ENCODE measurements at regions not wholly inside any gene's neighbourhood (a gene's known extent, or its start where the extent isn't known, plus 50 kb on each side); places are given as distances from the start of the nearest gene placed in this dataset.

DNA sequence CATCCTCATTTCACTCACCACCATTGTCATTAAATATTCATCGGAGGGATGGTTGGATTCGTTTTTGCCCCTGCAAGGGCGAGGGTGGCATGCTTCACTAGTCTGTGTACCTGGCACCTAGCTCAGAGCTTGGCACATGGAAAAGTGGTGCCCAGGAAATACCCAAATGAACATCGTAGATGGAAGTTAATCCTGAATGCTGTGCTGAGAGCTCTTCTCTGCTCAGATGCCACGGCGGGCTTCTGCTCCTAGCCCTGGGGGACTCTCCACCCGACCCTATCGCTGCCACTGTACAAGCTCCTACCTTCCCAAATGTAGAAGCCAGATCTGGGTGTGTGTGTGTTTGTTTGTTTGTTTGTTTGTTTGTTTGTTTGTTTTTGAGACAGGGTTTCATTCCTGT is 113.0 kb upstream of the ZNF507 start:
- no peak for DNase-seq
- TF ChIP-seq, protein P1, sequence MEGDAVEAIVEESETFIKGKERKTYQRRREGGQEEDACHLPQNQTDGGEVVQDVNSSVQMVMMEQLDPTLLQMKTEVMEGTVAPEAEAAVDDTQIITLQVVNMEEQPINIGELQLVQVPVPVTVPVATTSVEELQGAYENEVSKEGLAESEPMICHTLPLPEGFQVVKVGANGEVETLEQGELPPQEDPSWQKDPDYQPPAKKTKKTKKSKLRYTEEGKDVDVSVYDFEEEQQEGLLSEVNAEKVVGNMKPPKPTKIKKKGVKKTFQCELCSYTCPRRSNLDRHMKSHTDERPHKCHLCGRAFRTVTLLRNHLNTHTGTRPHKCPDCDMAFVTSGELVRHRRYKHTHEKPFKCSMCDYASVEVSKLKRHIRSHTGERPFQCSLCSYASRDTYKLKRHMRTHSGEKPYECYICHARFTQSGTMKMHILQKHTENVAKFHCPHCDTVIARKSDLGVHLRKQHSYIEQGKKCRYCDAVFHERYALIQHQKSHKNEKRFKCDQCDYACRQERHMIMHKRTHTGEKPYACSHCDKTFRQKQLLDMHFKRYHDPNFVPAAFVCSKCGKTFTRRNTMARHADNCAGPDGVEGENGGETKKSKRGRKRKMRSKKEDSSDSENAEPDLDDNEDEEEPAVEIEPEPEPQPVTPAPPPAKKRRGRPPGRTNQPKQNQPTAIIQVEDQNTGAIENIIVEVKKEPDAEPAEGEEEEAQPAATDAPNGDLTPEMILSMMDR (IDR thresholded peaks at IDR 0.05) = no peak
- Mint-ChIP-seq H3K36me3 (ENCODE audit: low read depth) (no peaks in the 10 kb centered on the region), H3K27me3 (ENCODE audit: low read depth, poor library complexity) (peaks cover 38% of the 10 kb centered on the region), H3K27ac (no peak overlapping the region), H3K9me3 (peaks cover 4% of the 10 kb centered on the region), H3K4me3 (no peak overlapping the region), H3K4me1 (peaks cover 5% of the 10 kb centered on the region)

DNA sequence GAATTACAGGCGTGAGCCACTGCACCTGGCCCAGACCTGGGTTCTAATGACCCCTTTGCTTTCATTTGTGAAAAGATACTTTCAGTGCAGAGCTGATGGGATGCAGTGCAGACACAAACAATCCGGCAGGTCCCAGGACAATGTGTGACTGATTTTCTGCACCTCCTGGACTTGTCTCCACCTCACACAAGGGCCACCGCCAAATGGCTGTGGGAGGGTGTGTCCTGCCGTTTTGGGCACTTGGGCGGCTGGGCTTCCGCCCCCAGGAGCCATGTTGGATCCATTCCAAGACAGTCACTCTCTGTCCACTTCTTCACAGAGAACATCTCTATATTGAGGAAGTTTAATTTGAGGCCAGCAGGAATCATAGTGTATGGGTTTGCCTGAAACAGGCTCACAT is 112.3 kb upstream of the ZNF507 start:
- Mint-ChIP-seq H3K36me3 (ENCODE audit: low read depth) (no peaks in the 10 kb centered on the region), H3K27ac (no peak overlapping the region), H3K27me3 (ENCODE audit: low read depth, poor library complexity) (peaks cover 35% of the 10 kb centered on the region), H3K4me1 (peaks cover 6% of the 10 kb centered on the region), H3K9me3 (peaks cover 9% of the 10 kb centered on the region), H3K4me3 (no peak overlapping the region)
- no peak for DNase-seq
- TF ChIP-seq, protein P1 (IDR thresholded peaks at IDR 0.05) = no peak

GRCh38 chr19:32233885-32234284 is 111.5 kb upstream of the ZNF507 start:
- no peak for DNase-seq
- TF ChIP-seq, protein P1 (IDR thresholded peaks at IDR 0.05) = no peak
- Mint-ChIP-seq H3K27me3 (ENCODE audit: low read depth, poor library complexity) (peaks cover 29% of the 10 kb centered on the region), H3K4me3 (no peak overlapping the region), H3K4me1 (peaks cover 6% of the 10 kb centered on the region), H3K27ac (no peak overlapping the region), H3K9me3 (peaks cover 9% of the 10 kb centered on the region), H3K36me3 (ENCODE audit: low read depth) (no peaks in the 10 kb centered on the region)

DNA sequence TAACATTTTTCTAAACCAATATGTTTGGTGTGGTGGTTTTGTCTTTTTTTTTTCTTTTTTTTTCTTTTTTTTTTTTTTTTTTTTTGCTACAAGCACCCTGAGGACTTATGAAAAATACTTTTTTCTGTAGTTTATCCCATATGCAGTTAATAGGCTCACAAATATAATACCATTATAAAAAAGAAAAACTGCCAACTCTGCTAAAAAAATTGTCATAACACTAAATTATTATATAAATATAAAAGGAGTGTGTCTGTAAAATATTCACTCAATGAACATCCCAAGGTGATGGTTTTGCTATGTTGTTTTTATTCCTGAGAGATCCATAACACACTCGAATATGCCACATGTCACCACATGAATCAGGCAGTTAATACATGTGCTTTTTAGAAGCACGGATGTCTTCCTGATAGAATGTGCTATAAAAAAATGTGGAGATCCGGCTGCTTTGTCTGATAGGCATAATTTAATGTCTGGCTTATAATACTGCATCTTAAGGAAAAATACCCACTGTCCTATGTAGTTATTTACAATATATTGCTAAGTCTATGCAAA is 110.7 kb upstream of the ZNF507 start:
- TF ChIP-seq, protein P1 (IDR thresholded peaks at IDR 0.05) = no peak
- Mint-ChIP-seq H3K9me3 (peaks cover 13% of the 10 kb centered on the region), H3K4me1 (peaks cover 6% of the 10 kb centered on the region), H3K36me3 (ENCODE audit: low read depth) (no peaks in the 10 kb centered on the region), H3K4me3 (no peak overlapping the region), H3K27me3 (ENCODE audit: low read depth, poor library complexity) (peaks cover 26% of the 10 kb centered on the region), H3K27ac (no peak overlapping the region)
- DNase-seq = no peak

DNA sequence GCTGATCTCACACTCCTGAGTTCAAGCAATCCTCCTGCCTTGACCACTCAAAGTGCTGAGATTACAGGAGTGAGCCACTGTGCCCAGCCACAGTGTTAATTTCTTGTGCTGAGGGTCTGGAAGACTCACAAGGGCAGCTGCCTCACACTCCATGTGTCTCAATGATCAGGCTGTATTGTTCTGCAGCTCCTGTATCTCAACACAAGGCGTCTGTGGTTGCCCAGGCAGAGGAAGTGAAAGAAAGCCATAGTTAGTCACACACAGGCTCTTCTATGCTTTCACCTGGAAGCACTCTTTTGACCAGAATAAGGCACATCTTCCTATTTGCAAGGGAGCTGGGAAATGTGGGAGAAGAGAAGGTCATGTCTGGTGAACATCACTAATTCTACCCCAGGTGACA is 107.3 kb upstream of the ZNF507 start:
- H3K4me3 Mint-ChIP-seq = no peak overlapping the region
- TF ChIP-seq, protein P1 (IDR thresholded peaks at IDR 0.05) = no peak

GRCh38 chr19:32240316-32240715 is 105.1 kb upstream of the ZNF507 start:
- TF ChIP-seq, protein P1 (IDR thresholded peaks at IDR 0.05) = no peak
- H3K27me3 Mint-ChIP-seq (ENCODE audit: low read depth, poor library complexity) = peaks cover 10% of the 10 kb centered on the region
- peaks cover 13% of the 10 kb centered on the region for H3K9me3 Mint-ChIP-seq
- peaks cover 6% of the 10 kb centered on the region for H3K4me1 Mint-ChIP-seq
- H3K4me3 Mint-ChIP-seq = no peak overlapping the region
- H3K36me3 Mint-ChIP-seq (ENCODE audit: low read depth) = no peaks in the 10 kb centered on the region
- H3K27ac Mint-ChIP-seq = no peak overlapping the region
- no peak for DNase-seq

More for the DNA sequence above, 107.3 kb upstream of the ZNF507 start:
- peaks cover 11% of the 10 kb centered on the region for H3K27me3 Mint-ChIP-seq (ENCODE audit: low read depth, poor library complexity)
- H3K9me3 Mint-ChIP-seq = peaks cover 13% of the 10 kb centered on the region
- peaks cover 6% of the 10 kb centered on the region for H3K4me1 Mint-ChIP-seq
- no peaks in the 10 kb centered on the region for H3K36me3 Mint-ChIP-seq (ENCODE audit: low read depth)
- H3K27ac Mint-ChIP-seq = no peak overlapping the region
- DNase-seq = no peak

Data from nephron progenitor cell (in vitro differentiated cells).